Keratinocyte (primary cell): ENCODE measurements at regions not wholly inside any gene's neighbourhood (a gene's known extent, or its start where the extent isn't known, plus 50 kb on each side); places are given as distances from the start of the nearest gene placed in this dataset.

Source experiments
- DNase-seq: peaks from one replicate; pipeline ENCODE4 v3.0.0-alpha.2; 2011; ENCODE audit warnings: low read depth, missing footprints, low spot score
- FAIRE-seq: peaks from 2 replicates; lab custom pipeline; 2011; peaks lifted over from hg19 to GRCh38; lab: Jason Lieb, UNC
- H2AFZ ChIP-seq: 2 replicates; pipeline ENCODE4 v1.6.0; 2012; ENCODE audit warnings: low read length, control low read depth, inconsistent platforms; ENCODE audit not compliant: control insufficient read depth
- H3K27ac ChIP-seq: 2 replicates; pipeline ENCODE4 v1.5.1; 2011; ENCODE audit warnings: low read length; ENCODE audit not compliant: control insufficient read depth, insufficient read depth
- H3K27me3 ChIP-seq: 3 replicates; pipeline ENCODE4 v1.6.0; 2011; ENCODE audit warnings: low read length; ENCODE audit not compliant: control insufficient read depth, insufficient read depth; ENCODE audit errors: extremely low read depth
- H3K36me3 ChIP-seq, 2 experiments: 2 replicates in 1 of 2; 3 replicates in 1 of 2; pipeline ENCODE4 v1.5.1; 2011; ENCODE audit warnings: low read length in 2 of 2, mild to moderate bottlenecking in 1 of 2; ENCODE audit not compliant: control insufficient read depth in 2 of 2, insufficient read depth in 2 of 2; ENCODE audit errors: extremely low read depth in 1 of 2
- H3K4me1 ChIP-seq: 3 replicates; pipeline ENCODE4 v1.5.1; 2011; ENCODE audit warnings: low read length; ENCODE audit not compliant: control insufficient read depth, insufficient read depth; ENCODE audit errors: extremely low read depth
- H3K4me2 ChIP-seq: 3 replicates; pipeline ENCODE4 v1.6.0; 2011; ENCODE audit warnings: low read depth, low read length; ENCODE audit not compliant: control insufficient read depth, insufficient read depth; ENCODE audit errors: extremely low read depth
- H3K4me3 ChIP-seq, 3 experiments: fragments of 200-600 bp in 1 of 3; sonication (generic) in 1 of 3; 2 replicates in 2 of 3; 3 replicates in 1 of 3; pipeline ENCODE4 v1.5.1; 2011 to 2016; ENCODE audit warnings: low read length in 3 of 3, mild to moderate bottlenecking in 3 of 3, control low read depth in 2 of 3, inconsistent platforms in 1 of 3, low read depth in 1 of 3, mixed read lengths in 1 of 3, mixed run types in 1 of 3, moderate library complexity in 1 of 3; ENCODE audit not compliant: control insufficient read depth in 2 of 3, insufficient read depth in 2 of 3; ENCODE audit errors: extremely low read depth in 1 of 3
- H3K79me2 ChIP-seq: 2 replicates; pipeline ENCODE4 v1.6.0; 2012; ENCODE audit warnings: low read length; ENCODE audit not compliant: control insufficient read depth, insufficient read depth
- H3K9ac ChIP-seq: 3 replicates; pipeline ENCODE4 v1.6.0; 2011; ENCODE audit warnings: low read length; ENCODE audit not compliant: control insufficient read depth, insufficient read depth; ENCODE audit errors: extremely low read depth
- H3K9me1 ChIP-seq: 3 replicates; pipeline ENCODE4 v1.6.0; 2011; ENCODE audit warnings: low read length; ENCODE audit not compliant: control insufficient read depth, insufficient read depth; ENCODE audit errors: extremely low read depth
- H3K9me3 ChIP-seq: 2 replicates; pipeline ENCODE4 v1.5.1; 2012; ENCODE audit warnings: low read depth, low read length; ENCODE audit not compliant: control insufficient read depth
- H4K20me1 ChIP-seq: 3 replicates; pipeline ENCODE4 v1.6.0; 2011; ENCODE audit warnings: low read length; ENCODE audit not compliant: control insufficient read depth, insufficient read depth; ENCODE audit errors: extremely low read depth
- EZH2 ChIP-seq: IDR thresholded peaks from one replicate; pipeline ENCODE4 v1.6.1; 2012; ENCODE audit warnings: inconsistent platforms, mild to moderate bottlenecking, low read length, moderate library complexity
- dilution Hi-C: fragments of 300-500 bp; cut with MboI; formaldehyde crosslinking; loops from one replicate; pipeline ENCODE4 v1.7.0; 2020; ENCODE audit warnings: low sequenced_read_pairs; ENCODE audit not compliant: extremely low pct_ligation_motif_present
- TF ChIP-seq, protein P1 (sequence below), 3 experiments: IDR thresholded peaks in 1 of 3; conservative IDR thresholded peaks in 1 of 3; optimal IDR thresholded peaks in 1 of 3; 2 replicates in 2 of 3; 3 replicates in 1 of 3; pipeline versions ENCODE3 to v1.5.1; 2011; ENCODE audit warnings: low read length in 3 of 3, mild to moderate bottlenecking in 3 of 3, moderate library complexity in 2 of 3, control low read depth in 1 of 3, inconsistent platforms in 1 of 3; ENCODE audit not compliant: insufficient read depth in 2 of 3; ENCODE audit errors: extremely low read depth in 1 of 3

DNA sequence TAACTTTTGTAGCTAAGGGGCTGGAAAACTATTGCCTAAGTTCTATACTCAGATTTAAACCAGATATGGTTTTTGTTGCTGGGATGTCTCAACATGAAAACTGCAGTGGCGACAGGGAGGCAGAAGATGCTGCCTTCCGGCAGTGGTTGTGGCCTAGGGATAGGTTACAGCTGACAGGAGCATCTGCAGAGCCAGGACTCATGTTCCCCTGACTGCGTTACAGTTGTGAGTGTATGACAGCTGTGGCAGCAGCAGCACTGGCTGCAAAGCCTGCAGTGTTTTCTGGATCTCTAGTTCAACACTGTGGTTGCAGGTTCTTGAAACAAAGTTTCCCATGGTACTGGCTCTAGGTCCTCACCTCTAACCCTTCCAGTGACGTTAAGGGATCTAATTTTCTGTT is 498.8 kb upstream of the CDH18 start:
- no peaks in the 10 kb centered on the region for H3K9me1 ChIP-seq
- FAIRE-seq (no peak), DNase-seq (no peak)
- TF ChIP-seq, protein P1, sequence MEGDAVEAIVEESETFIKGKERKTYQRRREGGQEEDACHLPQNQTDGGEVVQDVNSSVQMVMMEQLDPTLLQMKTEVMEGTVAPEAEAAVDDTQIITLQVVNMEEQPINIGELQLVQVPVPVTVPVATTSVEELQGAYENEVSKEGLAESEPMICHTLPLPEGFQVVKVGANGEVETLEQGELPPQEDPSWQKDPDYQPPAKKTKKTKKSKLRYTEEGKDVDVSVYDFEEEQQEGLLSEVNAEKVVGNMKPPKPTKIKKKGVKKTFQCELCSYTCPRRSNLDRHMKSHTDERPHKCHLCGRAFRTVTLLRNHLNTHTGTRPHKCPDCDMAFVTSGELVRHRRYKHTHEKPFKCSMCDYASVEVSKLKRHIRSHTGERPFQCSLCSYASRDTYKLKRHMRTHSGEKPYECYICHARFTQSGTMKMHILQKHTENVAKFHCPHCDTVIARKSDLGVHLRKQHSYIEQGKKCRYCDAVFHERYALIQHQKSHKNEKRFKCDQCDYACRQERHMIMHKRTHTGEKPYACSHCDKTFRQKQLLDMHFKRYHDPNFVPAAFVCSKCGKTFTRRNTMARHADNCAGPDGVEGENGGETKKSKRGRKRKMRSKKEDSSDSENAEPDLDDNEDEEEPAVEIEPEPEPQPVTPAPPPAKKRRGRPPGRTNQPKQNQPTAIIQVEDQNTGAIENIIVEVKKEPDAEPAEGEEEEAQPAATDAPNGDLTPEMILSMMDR (optimal IDR thresholded peaks at IDR 0.05 in 1 of 3, IDR thresholded peaks at IDR 0.05 in 1 of 3, conservative IDR thresholded peaks at IDR 0.05 in 1 of 3; ENCODE audit: extremely low read depth in 1 of 3, insufficient read depth in 2 of 3, low read length in 3 of 3): no peak
- no peak for TF ChIP-seq EZH2
- H3K4me3 ChIP-seq: no peak overlapping the region
- H2AFZ ChIP-seq: no peak overlapping the region
- H3K27ac ChIP-seq: no peak overlapping the region
- H4K20me1 ChIP-seq: no peaks in the 10 kb centered on the region
- H3K4me2 ChIP-seq: no peak overlapping the region
- dilution Hi-C loops: no loop called here
- H3K36me3 ChIP-seq: no peaks in the 10 kb centered on the region
- no peaks in the 10 kb centered on the region for H3K27me3 ChIP-seq
- no peaks in the 10 kb centered on the region for H3K4me1 ChIP-seq
- H3K79me2 ChIP-seq: no peaks in the 10 kb centered on the region
- no peak overlapping the region for H3K9ac ChIP-seq
- no peaks in the 10 kb centered on the region for H3K9me3 ChIP-seq

DNA sequence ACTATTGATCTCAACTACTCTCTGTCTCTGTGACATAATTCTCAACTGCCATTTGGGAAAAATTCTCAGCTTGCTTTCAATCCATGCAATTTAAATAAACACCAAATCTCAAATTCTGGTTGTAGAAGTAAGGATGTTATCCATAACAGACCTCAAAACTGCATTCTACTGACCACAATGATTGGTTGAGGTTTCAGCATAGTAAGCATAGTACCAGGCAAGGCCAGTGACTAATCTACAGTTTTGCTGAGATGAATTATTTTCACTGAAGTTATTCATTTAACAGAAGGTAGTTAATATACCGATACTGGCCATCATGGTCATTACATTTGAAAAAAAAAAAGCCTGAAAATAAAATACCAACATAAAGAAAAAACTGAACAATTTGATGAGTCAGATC is 488.0 kb upstream of the CDH18 start:
- no peak for DNase-seq
- FAIRE-seq: no peak

More for the DNA sequence above, 488.0 kb upstream of the CDH18 start:
- Histone ChIP-seq H3K4me3 (no peak overlapping the region), H3K9me1 (no peaks in the 10 kb centered on the region), H2AFZ (no peak overlapping the region), H3K36me3 (no peaks in the 10 kb centered on the region), H3K4me1 (no peaks in the 10 kb centered on the region), H3K9me3 (no peaks in the 10 kb centered on the region), H3K27me3 (no peaks in the 10 kb centered on the region), H3K4me2 (no peak overlapping the region), H4K20me1 (no peaks in the 10 kb centered on the region), H3K27ac (no peak overlapping the region), H3K9ac (no peak overlapping the region), H3K79me2 (no peaks in the 10 kb centered on the region)
- dilution Hi-C loops: no loop called here
- no peak for TF ChIP-seq EZH2
- TF ChIP-seq, protein P1 (optimal IDR thresholded peaks at IDR 0.05 in 1 of 3, IDR thresholded peaks at IDR 0.05 in 1 of 3, conservative IDR thresholded peaks at IDR 0.05 in 1 of 3; ENCODE audit: extremely low read depth in 1 of 3, insufficient read depth in 2 of 3, low read length in 3 of 3): no peak
